Esophagus squamous epithelium (tissue), 4 donors: ENCODE measurements at regions not wholly inside any gene's neighbourhood (a gene's known extent, or its start where the extent isn't known, plus 50 kb on each side); places are given as distances from the start of the nearest gene placed in this dataset.

ENCODE experiments used
- CTCF ChIP-seq, 6 experiments: fragments of 450-650 bp in 4 of 6; fragments of 200-600 bp in 2 of 6; sonication (generic) in 2 of 6; IDR thresholded peaks; one replicate each; pipeline ENCODE4 v1.5.1; 2016 to 2019; ENCODE audit warnings: antibody characterized with exemption in 6 of 6, mild to moderate bottlenecking in 4 of 6, moderate library complexity in 4 of 6
- POLR2A ChIP-seq, 4 donors: fragments of 450-650 bp; IDR thresholded peaks; one replicate each; pipeline ENCODE4 v1.6.1; 2017; ENCODE audit warnings: antibody characterized with exemption in 4 of 4, mild to moderate bottlenecking in 4 of 4, moderate library complexity in 3 of 4

GRCh38 chr6:94213226-94213625 lies 793.9 kb upstream of the EPHA7 start:
- TF ChIP-seq POLR2A (IDR thresholded peaks at IDR 0.05): no peak
- no peak for TF ChIP-seq CTCF (IDR thresholded peaks at IDR 0.05)
